Kidney epithelial cell (primary cell): ENCODE measurements at regions not wholly inside any gene's neighbourhood (a gene's known extent, or its start where the extent isn't known, plus 50 kb on each side); places are given as distances from the start of the nearest gene placed in this dataset.

Experiments used
- DNase-seq: peaks from one replicate; pipeline ENCODE4 v3.0.0-alpha.2; 2010; ENCODE audit warnings: low read depth
- H3K27me3 ChIP-seq: 2 replicates; pipeline ENCODE4 v1.6.0; 2011; ENCODE audit warnings: low read length; ENCODE audit not compliant: control insufficient read depth, insufficient read depth
- H3K36me3 ChIP-seq: 2 replicates; pipeline ENCODE4 v1.5.1; 2011; ENCODE audit warnings: low read length; ENCODE audit not compliant: control insufficient read depth, insufficient read depth
- H3K4me3 ChIP-seq: 2 replicates; pipeline ENCODE4 v1.5.1; 2011; ENCODE audit warnings: low read depth, mild to moderate bottlenecking, control low read depth, low read length
- CTCF ChIP-seq: IDR thresholded peaks from 2 replicates; pipeline ENCODE4 v1.5.1; 2011; ENCODE audit warnings: mild to moderate bottlenecking, moderate library complexity, low read length, control low read depth, inconsistent platforms; ENCODE audit not compliant: insufficient read depth, poor library complexity, severe bottlenecking

GRCh38 chr10:56522166-56522565 is 161.1 kb upstream of the ZWINT start:
- TF ChIP-seq CTCF, result no peak
- DNase-seq, result no peak
- H3K4me3 ChIP-seq, result no peak overlapping the region
- H3K27me3 ChIP-seq, result no peaks in the 10 kb centered on the region
- no peaks in the 10 kb centered on the region for H3K36me3 ChIP-seq

DNA sequence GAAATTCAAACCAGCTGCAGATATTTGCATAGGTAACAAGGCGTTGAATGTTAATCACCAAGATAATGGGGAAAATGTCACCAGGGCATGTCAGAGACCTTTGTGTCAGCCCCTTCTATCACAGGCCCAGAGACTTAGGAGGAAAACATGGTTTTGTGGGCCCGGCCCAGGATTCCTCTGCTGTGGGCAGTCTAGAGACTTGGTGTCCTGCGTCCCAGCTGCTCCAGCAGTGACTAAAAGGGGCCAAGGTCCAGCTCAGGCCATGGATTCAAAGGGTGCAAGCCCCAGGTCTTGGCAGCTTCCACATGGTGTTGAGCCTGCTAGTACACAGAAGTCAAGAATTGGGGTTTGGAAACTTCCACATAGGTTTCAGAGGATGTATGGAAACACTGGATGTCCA is 147.5 kb upstream of the ZWINT start:
- no peak for TF ChIP-seq CTCF
- DNase-seq, result no peak
- H3K27me3 ChIP-seq, result no peaks in the 10 kb centered on the region

GRCh38 chr10:56507033-56507432 is 146.0 kb upstream of the ZWINT start:
- Histone ChIP-seq H3K36me3 (no peaks in the 10 kb centered on the region), H3K27me3 (no peaks in the 10 kb centered on the region), H3K4me3 (no peak overlapping the region)
- DNase-seq, result no peak
- TF ChIP-seq CTCF, result no peak

More for the DNA sequence above, 147.5 kb upstream of the ZWINT start:
- Histone ChIP-seq H3K36me3 (no peaks in the 10 kb centered on the region), H3K4me3 (no peak overlapping the region)

- H3K27me3 ChIP-seq, result no peaks in the 10 kb centered on the region
- DNase-seq, result no peak
- no peak for TF ChIP-seq CTCF
- no peak overlapping the region for H3K4me3 ChIP-seq
- H3K36me3 ChIP-seq, result no peaks in the 10 kb centered on the region
These were observed 144.5 kb upstream of the ZWINT start for GRCh38 chr10:56505555-56505954.

DNA sequence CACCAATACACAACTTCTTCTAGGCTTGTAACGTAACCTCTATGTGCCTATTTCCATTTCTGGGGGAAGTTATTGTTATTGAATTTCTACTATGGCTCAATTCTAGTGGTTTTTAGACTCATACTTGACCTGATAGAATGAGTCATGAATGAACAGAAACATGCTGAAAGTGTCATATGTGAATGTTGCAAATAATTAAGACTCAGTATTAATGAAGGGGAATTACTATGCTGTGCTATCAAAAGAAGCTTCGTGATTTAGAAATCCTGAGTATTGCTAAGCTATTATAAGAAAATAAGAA is 135.1 kb upstream of the ZWINT start:
- no peak for TF ChIP-seq CTCF
- no peak for DNase-seq
- no peaks in the 10 kb centered on the region for H3K27me3 ChIP-seq
- no peaks in the 10 kb centered on the region for H3K36me3 ChIP-seq
- no peak overlapping the region for H3K4me3 ChIP-seq

- DNase-seq, result no peak
- Histone ChIP-seq H3K4me3 (no peak overlapping the region), H3K27me3 (no peaks in the 10 kb centered on the region), H3K36me3 (no peaks in the 10 kb centered on the region)
- TF ChIP-seq CTCF, result no peak
These were observed 126.7 kb upstream of the ZWINT start for GRCh38 chr10:56487746-56488145.
